ENCODE measurements at regions not wholly inside any gene's neighbourhood (a gene's known extent, or its start where the extent isn't known, plus 50 kb on each side); places are given as distances from the start of the nearest gene placed in this dataset.

DNA sequence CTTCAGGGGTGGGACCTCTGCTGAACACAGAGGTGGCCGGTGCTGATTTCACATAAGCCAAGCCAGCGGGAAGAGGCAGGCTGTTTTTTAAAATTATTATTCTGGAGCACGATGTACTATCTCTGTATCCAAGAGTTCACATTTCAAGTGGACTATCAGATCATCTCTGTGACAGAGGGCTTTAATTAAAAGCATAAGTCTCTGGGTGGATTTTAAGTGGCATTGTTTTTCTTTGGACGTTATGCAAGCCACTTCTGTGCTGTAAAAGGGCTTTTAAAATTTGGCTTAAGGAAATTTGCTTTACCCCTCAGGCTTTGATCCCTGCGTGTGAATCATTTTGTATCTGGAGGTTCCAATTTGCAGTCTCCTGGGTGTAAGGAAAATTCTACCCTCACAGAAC is 124.7 kb downstream of the PALM2AKAP2 start:
- DNase-seq (ENCODE audit: low read depth), result no peak
- no peak overlapping the region for H3K4me3 ChIP-seq (ENCODE audit: low read length)
- TF ChIP-seq, protein P1, sequence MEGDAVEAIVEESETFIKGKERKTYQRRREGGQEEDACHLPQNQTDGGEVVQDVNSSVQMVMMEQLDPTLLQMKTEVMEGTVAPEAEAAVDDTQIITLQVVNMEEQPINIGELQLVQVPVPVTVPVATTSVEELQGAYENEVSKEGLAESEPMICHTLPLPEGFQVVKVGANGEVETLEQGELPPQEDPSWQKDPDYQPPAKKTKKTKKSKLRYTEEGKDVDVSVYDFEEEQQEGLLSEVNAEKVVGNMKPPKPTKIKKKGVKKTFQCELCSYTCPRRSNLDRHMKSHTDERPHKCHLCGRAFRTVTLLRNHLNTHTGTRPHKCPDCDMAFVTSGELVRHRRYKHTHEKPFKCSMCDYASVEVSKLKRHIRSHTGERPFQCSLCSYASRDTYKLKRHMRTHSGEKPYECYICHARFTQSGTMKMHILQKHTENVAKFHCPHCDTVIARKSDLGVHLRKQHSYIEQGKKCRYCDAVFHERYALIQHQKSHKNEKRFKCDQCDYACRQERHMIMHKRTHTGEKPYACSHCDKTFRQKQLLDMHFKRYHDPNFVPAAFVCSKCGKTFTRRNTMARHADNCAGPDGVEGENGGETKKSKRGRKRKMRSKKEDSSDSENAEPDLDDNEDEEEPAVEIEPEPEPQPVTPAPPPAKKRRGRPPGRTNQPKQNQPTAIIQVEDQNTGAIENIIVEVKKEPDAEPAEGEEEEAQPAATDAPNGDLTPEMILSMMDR (conservative IDR thresholded peaks at IDR 0.05; ENCODE audit: low read depth, low read length), result no peak

DNA sequence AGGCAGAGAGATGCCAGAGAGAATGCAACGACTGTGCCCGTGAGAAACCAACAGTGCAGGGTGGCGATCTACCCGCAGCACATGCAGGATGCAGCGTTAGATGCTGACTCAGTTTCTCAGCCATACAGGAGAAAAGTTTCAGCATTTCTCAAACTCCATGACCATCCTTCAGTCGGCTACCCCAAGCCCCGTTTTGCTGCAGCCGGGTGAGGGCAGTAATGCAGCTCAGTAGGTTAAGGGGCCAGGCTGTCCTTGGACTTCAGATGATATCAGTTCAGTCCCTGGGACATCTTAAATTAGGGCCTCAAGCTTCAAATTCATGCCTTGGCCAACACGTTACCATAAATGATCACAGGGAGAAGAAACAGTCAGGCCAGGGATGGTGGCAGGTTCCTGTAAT is 125.5 kb downstream of the PALM2AKAP2 start:
- TF ChIP-seq, protein P1 (conservative IDR thresholded peaks at IDR 0.05; ENCODE audit: low read depth, low read length), result no peak
- no peak for DNase-seq (ENCODE audit: low read depth)
- no peak overlapping the region for H3K4me3 ChIP-seq (ENCODE audit: low read length)

DNA sequence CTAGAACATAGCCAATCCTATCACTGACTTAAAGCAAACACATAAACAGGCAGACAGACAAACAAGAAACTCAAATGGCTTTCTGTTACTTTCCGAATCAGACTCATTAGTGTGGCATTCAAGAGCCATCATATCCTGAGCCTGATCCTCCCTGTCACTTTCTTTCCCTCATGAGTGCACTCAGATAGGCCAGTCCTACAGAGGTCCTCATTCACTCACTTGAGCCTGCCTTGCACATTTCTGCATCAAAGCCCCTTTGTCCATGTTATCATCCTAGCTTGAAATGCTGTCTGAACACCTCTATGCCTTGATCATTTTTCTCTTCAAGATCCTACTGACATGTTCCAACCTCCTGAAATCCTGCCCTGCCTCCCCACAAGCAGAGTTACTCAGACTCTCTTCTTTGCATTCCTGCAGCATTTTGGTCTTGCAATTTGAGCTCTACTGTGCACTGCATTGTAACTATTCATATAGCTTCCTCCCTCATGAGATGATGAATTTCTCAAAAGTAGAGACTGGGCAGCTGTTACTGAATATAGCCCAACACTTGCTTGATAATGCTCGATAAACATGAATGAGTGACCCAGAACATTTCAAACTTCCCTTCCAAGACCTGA is 126.9 kb downstream of the PALM2AKAP2 start:
- no peak overlapping the region for H3K4me3 ChIP-seq (ENCODE audit: low read length)
- DNase-seq (ENCODE audit: low read depth), result no peak
- TF ChIP-seq, protein P1 (conservative IDR thresholded peaks at IDR 0.05; ENCODE audit: low read depth, low read length), result no peak

DNA sequence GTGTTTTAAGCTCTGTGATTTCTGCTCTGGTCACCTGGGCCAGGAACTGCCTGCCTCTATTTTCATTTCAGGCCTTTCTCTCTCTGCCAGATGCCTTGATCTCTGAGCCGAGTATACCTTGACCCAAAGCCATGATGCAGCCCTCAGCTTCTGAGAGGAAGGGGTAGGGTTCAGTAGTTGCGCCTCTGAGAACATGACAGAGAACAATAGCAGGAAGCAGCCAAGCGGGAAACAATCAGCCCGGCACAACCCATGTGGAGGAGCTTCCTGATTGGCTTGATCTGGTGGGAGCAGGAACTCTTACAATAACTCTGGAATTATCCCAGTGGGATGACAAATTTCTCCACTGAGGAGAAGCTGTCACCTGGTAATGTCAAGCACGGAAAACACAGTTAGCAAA is 127.4 kb downstream of the PALM2AKAP2 start:
- no peak for DNase-seq (ENCODE audit: low read depth)
- H3K4me3 ChIP-seq (ENCODE audit: low read length), result no peak overlapping the region
- TF ChIP-seq, protein P1 (conservative IDR thresholded peaks at IDR 0.05; ENCODE audit: low read depth, low read length), result no peak

DNA sequence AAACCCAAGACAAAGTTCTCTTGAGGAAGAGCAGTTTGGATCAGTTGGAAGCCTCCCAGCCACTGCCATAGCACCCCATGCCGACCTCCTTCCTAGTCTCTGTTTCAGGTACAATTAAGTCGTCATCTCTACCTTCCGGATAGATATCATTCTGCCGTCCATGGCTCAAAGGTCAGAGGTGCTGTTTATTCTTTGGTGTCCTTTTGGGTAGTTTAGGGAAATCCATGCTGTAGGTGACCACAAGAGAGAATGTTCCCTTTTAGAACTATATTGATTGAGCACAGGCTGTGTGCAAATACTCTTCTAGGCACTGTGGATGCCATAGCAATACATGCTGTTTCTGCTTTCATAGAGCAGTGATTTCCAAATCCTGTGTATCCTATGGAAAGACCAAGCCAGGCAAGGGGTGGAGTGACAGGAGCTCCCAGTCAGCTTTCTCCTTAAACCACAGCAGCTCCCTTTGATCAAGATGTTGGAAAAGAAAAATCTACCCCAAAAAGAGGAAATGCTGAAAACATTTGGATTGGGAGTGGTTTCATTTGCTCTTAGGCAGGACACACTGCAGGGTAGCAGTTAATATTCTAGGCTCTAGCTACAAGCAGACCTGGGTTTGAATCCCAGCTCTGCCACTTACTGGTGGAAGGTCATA is 127.9 kb downstream of the PALM2AKAP2 start:
- TF ChIP-seq, protein P1 (conservative IDR thresholded peaks at IDR 0.05; ENCODE audit: low read depth, low read length), result no peak

DNA sequence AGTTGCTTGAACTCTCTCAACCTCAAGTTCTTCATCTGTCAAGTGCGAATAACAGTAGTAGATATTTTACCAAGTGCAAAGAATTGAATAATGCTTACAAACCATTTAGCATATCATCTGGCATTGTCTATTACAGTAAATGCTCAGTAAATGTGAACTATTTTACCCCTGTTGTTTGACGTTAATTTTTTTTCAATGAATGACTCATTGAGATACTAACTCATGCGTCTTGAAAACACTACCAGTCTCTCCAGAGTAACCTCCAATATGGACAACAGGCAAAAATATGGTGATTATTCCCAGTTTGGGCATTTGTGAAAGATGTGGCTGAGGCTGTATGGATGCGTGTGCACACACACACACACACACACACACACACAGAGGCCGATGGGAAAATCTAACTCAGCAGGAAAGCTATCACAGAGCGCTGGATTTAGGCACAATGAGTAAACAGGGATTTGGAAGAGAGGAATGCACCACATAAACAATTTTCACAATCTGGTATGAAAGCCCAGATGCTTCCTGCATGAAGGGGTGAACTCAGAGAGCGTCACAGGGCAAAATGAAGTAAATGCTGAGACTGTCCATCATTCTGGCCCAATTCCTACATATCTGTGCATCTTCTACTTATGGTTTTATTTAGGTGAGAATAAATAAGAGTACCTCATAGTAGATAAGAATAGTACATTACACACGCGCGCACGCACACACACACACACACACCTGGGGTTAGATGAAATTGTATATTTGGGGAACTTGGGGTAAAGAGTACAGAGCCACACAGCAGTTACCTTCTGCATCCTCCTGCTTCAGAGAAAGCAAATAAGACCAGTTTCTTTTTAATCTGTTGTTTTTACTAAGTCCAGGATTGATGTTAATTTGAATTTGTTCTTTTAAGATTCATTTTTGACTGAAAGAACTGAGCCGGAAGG is 128.7 kb downstream of the PALM2AKAP2 start:
- H3K4me3 ChIP-seq (ENCODE audit: low read length), result no peak overlapping the region
- TF ChIP-seq, protein P1 (conservative IDR thresholded peaks at IDR 0.05; ENCODE audit: low read depth, low read length), result no peak
- DNase-seq (ENCODE audit: low read depth), result no peak

More for the DNA sequence above, 127.9 kb downstream of the PALM2AKAP2 start:
- DNase-seq (ENCODE audit: low read depth), result no peak
- no peak overlapping the region for H3K4me3 ChIP-seq (ENCODE audit: low read length)
